ENCODE measurements at regions not wholly inside any gene's neighbourhood (a gene's known extent, or its start where the extent isn't known, plus 50 kb on each side); places are given as distances from the start of the nearest gene placed in this dataset.
"Not testable (repeated sequence)": the region's sequence is repeated elsewhere in the genome, so short reads cannot be mapped to it uniquely, and the experiment has no call there.

DNA sequence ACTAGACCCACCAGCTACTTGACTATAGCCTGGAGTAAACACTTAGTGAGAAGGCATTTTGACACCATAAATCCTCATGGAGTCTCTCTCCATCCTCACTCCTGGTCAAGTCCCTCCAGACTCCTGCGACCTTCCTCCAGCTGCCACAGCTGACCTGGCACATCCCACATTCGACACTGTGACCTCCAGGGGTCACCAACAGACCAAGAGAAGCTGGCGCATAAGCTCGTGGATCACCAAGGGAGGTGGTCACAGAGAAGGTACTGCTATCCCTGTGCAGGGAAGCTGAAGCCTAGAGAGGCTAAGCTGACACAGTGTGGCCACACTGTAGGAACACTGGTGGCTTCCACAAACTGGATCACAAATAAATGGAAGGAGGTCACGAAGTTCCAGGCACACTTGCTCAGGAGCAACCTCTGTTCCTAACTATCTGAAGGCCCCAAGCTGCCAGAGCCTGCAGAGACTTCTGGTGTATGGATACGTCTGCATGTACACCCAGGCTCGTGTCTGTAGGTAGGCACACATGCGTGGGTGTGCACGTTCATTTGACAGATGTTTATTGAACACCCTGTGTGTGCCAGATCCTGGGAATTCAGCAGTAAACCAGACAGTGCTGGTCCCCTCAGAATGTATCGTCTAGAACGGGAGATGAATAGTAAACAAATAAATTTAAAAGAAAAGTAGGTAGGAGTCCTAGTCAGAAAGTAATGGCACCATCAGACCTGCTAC, 104.4 kb downstream of the C5orf15 start:
- no peak for DNase-seq (ENCODE audit: low spot score)
- Histone ChIP-seq H3K4me3 (no peak overlapping the region), H3K27ac (no peak overlapping the region), H3K27me3 (no peaks in the 10 kb centered on the region), H3K9me3 (no peaks in the 10 kb centered on the region), H3K36me3 (no peaks in the 10 kb centered on the region), H3K4me1 (no peaks in the 10 kb centered on the region)
- TF ChIP-seq CTCF (IDR thresholded peaks at IDR 0.05) = no peak

GRCh38 chr5:133861161-133861737, 107.2 kb downstream of the C5orf15 start:
- no peak for DNase-seq (ENCODE audit: low spot score)
- no peaks in the 10 kb centered on the region for H3K9me3 ChIP-seq
- H3K36me3 ChIP-seq = no peaks in the 10 kb centered on the region
- no peak overlapping the region for H3K4me3 ChIP-seq
- no peak overlapping the region for H3K27ac ChIP-seq
- H3K4me1 ChIP-seq = no peaks in the 10 kb centered on the region
- no peak for TF ChIP-seq CTCF (IDR thresholded peaks at IDR 0.05)
- H3K27me3 ChIP-seq = no peaks in the 10 kb centered on the region

DNA sequence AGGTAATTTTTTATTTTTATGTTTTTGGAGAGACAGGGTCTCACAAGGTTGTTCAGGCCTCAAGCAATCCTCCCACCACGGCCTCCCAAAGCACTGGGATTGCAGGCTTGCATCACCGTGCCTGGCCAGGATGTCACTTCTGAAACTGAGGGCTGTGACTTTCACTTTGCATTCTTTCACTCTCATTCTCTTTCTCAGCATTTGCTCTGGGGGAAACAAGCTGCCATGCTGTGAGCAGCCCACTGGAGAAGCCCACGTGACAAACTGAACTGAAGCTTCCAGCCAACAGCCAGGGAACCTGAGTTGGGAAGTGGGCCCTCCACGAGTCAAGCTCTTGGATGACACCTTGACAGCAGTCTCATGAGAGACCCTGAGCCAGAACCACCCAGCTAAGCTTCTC, 109.4 kb downstream of the C5orf15 start:
- H3K27me3 ChIP-seq = no peaks in the 10 kb centered on the region
- DNase-seq (ENCODE audit: low spot score) = no peak
- no peak overlapping the region for H3K27ac ChIP-seq
- no peak for TF ChIP-seq CTCF (IDR thresholded peaks at IDR 0.05)
- no peaks in the 10 kb centered on the region for H3K9me3 ChIP-seq
- H3K36me3 ChIP-seq = no peaks in the 10 kb centered on the region
- no peaks in the 10 kb centered on the region for H3K4me1 ChIP-seq
- no peak overlapping the region for H3K4me3 ChIP-seq

GRCh38 chr5:133857595-133858313, 110.7 kb downstream of the C5orf15 start:
- not testable (repeated sequence) for H3K27ac ChIP-seq; H3K36me3 ChIP-seq; DNase-seq (ENCODE audit: low spot score); H3K4me3 ChIP-seq; H3K9me3 ChIP-seq; H3K4me1 ChIP-seq; H3K27me3 ChIP-seq

- H3K4me1 ChIP-seq = no peaks in the 10 kb centered on the region
- H3K4me3 ChIP-seq = no peak overlapping the region
- no peaks in the 10 kb centered on the region for H3K9me3 ChIP-seq
- no peak overlapping the region for H3K27ac ChIP-seq
- no peaks in the 10 kb centered on the region for H3K36me3 ChIP-seq
- H3K27me3 ChIP-seq = no peaks in the 10 kb centered on the region
- DNase-seq (ENCODE audit: low spot score) = no peak
- TF ChIP-seq CTCF (IDR thresholded peaks at IDR 0.05) = no peak
Measured at GRCh38 chr5:133854554-133854953, 113.9 kb downstream of the C5orf15 start.

DNA sequence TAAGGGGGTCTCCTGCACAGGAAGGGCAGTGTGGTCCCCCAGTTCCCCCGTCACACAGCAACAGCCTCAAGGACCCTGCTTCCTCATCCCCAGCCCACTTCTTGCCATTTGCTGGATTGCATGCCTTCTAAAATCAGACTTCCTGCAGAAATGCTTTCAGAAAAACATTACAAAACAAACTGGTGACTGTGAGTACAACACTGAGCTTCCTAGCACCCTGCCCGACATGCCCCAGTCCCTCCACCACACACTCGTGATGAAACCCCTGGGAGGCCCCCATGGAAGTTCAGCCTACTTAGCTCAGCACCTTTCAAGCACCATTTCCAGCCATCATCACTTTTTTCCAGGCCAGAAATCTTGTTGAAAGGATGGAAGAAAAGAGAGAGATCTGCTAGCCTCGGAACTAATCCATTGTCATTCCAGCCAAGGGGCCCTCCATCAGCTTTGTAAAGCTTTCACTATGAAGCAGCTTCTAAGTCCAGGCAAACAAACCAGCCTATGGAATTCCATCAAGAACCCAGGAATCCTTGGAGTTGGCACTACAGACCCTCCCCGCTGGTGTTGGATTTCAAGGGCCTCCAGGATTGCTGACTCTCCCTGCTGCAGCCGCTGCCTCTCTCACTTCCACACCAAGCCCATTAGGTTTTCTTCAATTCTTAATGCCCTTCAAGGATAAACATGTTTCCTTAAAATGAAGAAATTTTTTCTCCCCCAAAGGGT, 114.6 kb downstream of the C5orf15 start:
- H3K36me3 ChIP-seq = no peaks in the 10 kb centered on the region
- no peaks in the 10 kb centered on the region for H3K4me1 ChIP-seq
- no peak for DNase-seq (ENCODE audit: low spot score)
- no peak for TF ChIP-seq CTCF (IDR thresholded peaks at IDR 0.05)
- H3K4me3 ChIP-seq = no peak overlapping the region
- no peaks in the 10 kb centered on the region for H3K27me3 ChIP-seq
- H3K9me3 ChIP-seq = no peaks in the 10 kb centered on the region
- H3K27ac ChIP-seq = no peak overlapping the region

Measured in right atrium auricular region (tissue), 2 donors.